Body of pancreas (tissue), 4 donors: ENCODE measurements at regions not wholly inside any gene's neighbourhood (a gene's known extent, or its start where the extent isn't known, plus 50 kb on each side); places are given as distances from the start of the nearest gene placed in this dataset.
"Not testable (repeated sequence)": the region's sequence is repeated elsewhere in the genome, so short reads cannot be mapped to it uniquely, and the experiment has no call there.

Experiments
- CTCF ChIP-seq, 7 experiments: fragments of 450-650 bp in 4 of 7; fragments of 200-600 bp in 3 of 7; sonication (generic) in 3 of 7; IDR thresholded peaks; one replicate each; pipeline ENCODE4 v1.5.1; 2016 to 2019; ENCODE audit warnings: antibody characterized with exemption in 7 of 7
- POLR2A ChIP-seq, 3 donors: fragments of 450-650 bp; IDR thresholded peaks; one replicate each; pipeline ENCODE4 v1.6.1; 2016; ENCODE audit warnings: antibody characterized with exemption in 3 of 3, mild to moderate bottlenecking in 2 of 3

- TF ChIP-seq CTCF, POLR2A (IDR thresholded peaks at IDR 0.05): not testable (repeated sequence)
Measured at GRCh38 chr4:189753092-189753491, 187.6 kb upstream of the FRG1 start.
